HG02571 (cell line): ENCODE measurements at regions not wholly inside any gene's neighbourhood (a gene's known extent, or its start where the extent isn't known, plus 50 kb on each side); places are given as distances from the start of the nearest gene placed in this dataset.

Experiments
- ATAC-seq: cut with Tn5 transposase; IDR thresholded peaks from one replicate; pipeline ENCODE4 v1.9.1; 2021; ENCODE audit warnings: mild to moderate bottlenecking, moderate library complexity; ENCODE audit not compliant: unreplicated experiment

DNA sequence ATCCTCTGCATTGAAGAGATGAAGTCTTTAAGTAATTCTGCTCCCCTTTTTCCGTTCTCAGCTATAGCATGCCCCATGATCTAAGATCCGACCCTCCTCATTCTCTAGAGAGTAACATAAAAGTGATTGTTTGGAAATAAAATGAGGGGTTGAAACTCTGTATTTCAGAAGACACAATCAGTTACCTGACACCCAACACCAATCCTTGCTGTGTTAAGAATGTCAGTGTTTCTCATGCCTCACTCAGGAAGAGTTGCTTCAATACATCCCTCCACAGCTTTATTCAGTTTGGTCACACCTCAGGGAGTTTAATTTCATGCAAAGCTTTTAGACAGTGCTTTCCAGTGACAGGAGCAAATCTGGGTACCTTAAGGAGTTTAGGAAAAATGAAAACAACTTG, 49.9 kb upstream of the RBBP8 start:
- ATAC-seq: no peak
